Upper lobe of left lung (tissue), 6 donors: ENCODE measurements at regions not wholly inside any gene's neighbourhood (a gene's known extent, or its start where the extent isn't known, plus 50 kb on each side); places are given as distances from the start of the nearest gene placed in this dataset.
"Not testable (repeated sequence)": the region's sequence is repeated elsewhere in the genome, so short reads cannot be mapped to it uniquely, and the experiment has no call there.

Source experiments
- ATAC-seq, 2 donors: fragments of 200-7000 bp; cut with Tn5 transposase; one replicate each; pipeline ENCODE4 v1.9.1; 2022; ENCODE audit warnings: mild to moderate bottlenecking in 2 of 2, moderate library complexity in 2 of 2; ENCODE audit not compliant: low FRiP score in 2 of 2
- DNase-seq, 2 donors: peaks; one replicate each; pipeline ENCODE4 v3.0.0-alpha.2; 2019 to 2020
- H3K27ac ChIP-seq, 4 donors: fragments of 200-600 bp; sonication (generic); one replicate each; pipeline ENCODE4 v1.5.1; 2016 to 2019
- H3K27me3 ChIP-seq, 4 donors: fragments of 200-600 bp; sonication (generic); one replicate each; pipeline ENCODE4 v1.5.1; 2017 to 2019
- H3K36me3 ChIP-seq, 4 donors: fragments of 200-600 bp; sonication (generic); one replicate each; pipeline ENCODE4 v1.5.1; 2016 to 2019
- H3K4me1 ChIP-seq, 4 donors: fragments of 200-600 bp; sonication (generic); one replicate each; pipeline ENCODE4 v1.5.1; 2018 to 2019
- H3K4me3 ChIP-seq, 4 donors: fragments of 200-600 bp; sonication (generic); one replicate each; pipeline ENCODE4 v1.5.1; 2017 to 2019; ENCODE audit warnings: mild to moderate bottlenecking in 2 of 4, moderate library complexity in 1 of 4
- H3K9me3 ChIP-seq, 4 donors: fragments of 200-600 bp; sonication (generic); one replicate each; pipeline ENCODE4 v1.5.1; 2018 to 2019
- EP300 ChIP-seq, 4 donors: sonication (generic); formaldehyde crosslinking; IDR thresholded peaks; one replicate each; pipeline ENCODE4 v1.5.1; 2017; ENCODE audit warnings: antibody characterized with exemption in 4 of 4, control low read depth in 2 of 4
- POLR2A ChIP-seq, 4 donors: fragments of 450-650 bp; IDR thresholded peaks; one replicate each; pipeline ENCODE4 v1.5.1; 2016 to 2017; ENCODE audit warnings: antibody characterized with exemption in 4 of 4, mild to moderate bottlenecking in 2 of 4
- POLR2AphosphoS5 ChIP-seq, 2 donors: sonication (generic); formaldehyde crosslinking; IDR thresholded peaks; one replicate each; pipeline ENCODE4 v1.5.1; 2017; ENCODE audit warnings: antibody characterized with exemption in 2 of 2
- WGBS, 2 donors: methylation state at CpG; one replicate each; pipeline ENCODE4 v1.1.5; 2017 to 2018; 5-methylcytosine and 5-hydroxymethylcytosine counted together
- TF ChIP-seq, protein P1 (sequence below), 6 experiments: fragments of 450-650 bp in 4 of 6; fragments of 200-600 bp in 2 of 6; sonication (generic) in 2 of 6; IDR thresholded peaks; one replicate each; pipeline ENCODE4 v1.5.1; 2016 to 2019; ENCODE audit warnings: antibody characterized with exemption in 6 of 6
- donor health status: DM: no; HTN: no; CAD: no; lungs with moderate emphysema.
- donor health status: DM: no; HTN: yes; CAD: no; lungs with severe emphysema.

DNA sequence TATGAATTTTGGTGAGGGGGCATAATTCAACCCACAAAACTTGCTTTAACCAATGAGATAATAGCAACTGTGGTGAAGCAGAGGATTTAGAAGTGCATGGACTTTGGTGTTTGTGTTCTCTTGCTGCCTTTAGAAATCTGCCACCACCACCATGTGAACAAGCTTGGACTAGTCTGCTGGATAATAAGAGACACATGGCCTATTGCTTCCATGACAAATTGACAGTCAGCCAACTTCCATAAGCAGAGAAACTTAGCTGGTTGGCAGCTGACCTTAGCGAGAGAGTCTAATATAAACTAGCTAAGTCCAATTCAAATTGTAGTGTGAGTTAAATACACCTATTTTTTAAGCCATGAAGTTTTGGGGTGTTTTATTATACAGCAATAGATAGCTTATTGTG lies 482.1 kb upstream of the ANO5 start:
- WGBS, 2 donors, result 60 to 81% methylated on average over 1 of the region's 1 CpG
- Histone ChIP-seq H3K4me1 (no peaks in the 10 kb centered on the region), H3K9me3 (no peaks in the 10 kb centered on the region), H3K27ac (no peak overlapping the region), H3K27me3 (no peaks in the 10 kb centered on the region), H3K4me3 (no peak overlapping the region), H3K36me3 (no peaks in the 10 kb centered on the region)
- ATAC-seq (no peak), DNase-seq (no peak)
- TF ChIP-seq POLR2A (IDR thresholded peaks at IDR 0.05) (no peak), POLR2AphosphoS5 (IDR thresholded peaks at IDR 0.05) (no peak), EP300 (IDR thresholded peaks at IDR 0.05) (no peak)
- TF ChIP-seq, protein P1, sequence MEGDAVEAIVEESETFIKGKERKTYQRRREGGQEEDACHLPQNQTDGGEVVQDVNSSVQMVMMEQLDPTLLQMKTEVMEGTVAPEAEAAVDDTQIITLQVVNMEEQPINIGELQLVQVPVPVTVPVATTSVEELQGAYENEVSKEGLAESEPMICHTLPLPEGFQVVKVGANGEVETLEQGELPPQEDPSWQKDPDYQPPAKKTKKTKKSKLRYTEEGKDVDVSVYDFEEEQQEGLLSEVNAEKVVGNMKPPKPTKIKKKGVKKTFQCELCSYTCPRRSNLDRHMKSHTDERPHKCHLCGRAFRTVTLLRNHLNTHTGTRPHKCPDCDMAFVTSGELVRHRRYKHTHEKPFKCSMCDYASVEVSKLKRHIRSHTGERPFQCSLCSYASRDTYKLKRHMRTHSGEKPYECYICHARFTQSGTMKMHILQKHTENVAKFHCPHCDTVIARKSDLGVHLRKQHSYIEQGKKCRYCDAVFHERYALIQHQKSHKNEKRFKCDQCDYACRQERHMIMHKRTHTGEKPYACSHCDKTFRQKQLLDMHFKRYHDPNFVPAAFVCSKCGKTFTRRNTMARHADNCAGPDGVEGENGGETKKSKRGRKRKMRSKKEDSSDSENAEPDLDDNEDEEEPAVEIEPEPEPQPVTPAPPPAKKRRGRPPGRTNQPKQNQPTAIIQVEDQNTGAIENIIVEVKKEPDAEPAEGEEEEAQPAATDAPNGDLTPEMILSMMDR (IDR thresholded peaks at IDR 0.05), result no peak

DNA sequence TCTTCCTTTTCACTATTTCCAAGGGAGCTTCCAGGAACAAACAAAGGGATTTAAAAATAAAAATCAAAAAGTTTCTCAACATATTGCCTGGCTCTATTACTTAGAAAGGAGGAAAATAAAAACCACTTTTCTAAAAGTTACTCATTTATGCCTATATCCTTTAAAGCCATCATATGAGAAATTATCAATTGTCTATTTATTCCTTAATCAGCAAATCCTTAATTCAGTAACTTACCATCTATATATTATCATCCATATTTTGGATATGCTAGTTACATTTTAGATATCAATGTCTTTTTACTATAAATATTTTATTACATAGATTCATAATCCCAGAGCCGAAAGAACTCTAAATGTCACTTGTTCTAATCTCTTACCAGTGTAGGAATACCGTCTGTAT lies 481.5 kb upstream of the ANO5 start:
- Histone ChIP-seq H3K27ac (no peak overlapping the region), H3K4me1 (no peaks in the 10 kb centered on the region), H3K4me3 (no peak overlapping the region), H3K36me3 (no peaks in the 10 kb centered on the region), H3K27me3 (no peaks in the 10 kb centered on the region), H3K9me3 (no peaks in the 10 kb centered on the region)
- 76 to 83% methylated on average over 2 of the region's 2 CpGs for WGBS, 2 donors
- DNase-seq, result no peak
- no peak for ATAC-seq
- TF ChIP-seq, protein P1 (IDR thresholded peaks at IDR 0.05), result no peak
- TF ChIP-seq POLR2A (IDR thresholded peaks at IDR 0.05) (no peak), EP300 (IDR thresholded peaks at IDR 0.05) (no peak), POLR2AphosphoS5 (IDR thresholded peaks at IDR 0.05) (no peak)

DNA sequence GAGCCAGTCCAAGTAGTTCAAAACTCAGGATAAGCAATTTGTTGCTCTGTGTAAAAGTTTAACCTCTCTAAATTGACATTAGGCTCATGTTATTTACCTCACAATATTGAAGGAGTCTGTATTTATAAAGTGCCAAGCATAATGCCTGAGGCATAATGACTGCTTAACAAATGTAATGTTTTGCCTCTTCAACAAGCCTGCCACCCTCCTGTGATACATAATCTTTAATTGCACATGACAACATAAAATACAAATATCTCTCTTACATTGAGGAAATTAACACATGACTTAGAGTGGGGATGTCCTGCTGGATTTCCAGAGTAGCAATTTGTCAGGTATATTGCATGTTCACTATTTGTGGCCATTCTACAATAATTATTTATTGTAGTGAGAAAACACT lies 469.2 kb upstream of the ANO5 start:
- ATAC-seq, result no peak
- no peaks in the 10 kb centered on the region for H3K27me3 ChIP-seq
- no peaks in the 10 kb centered on the region for H3K4me1 ChIP-seq
- no peak overlapping the region for H3K27ac ChIP-seq
- no peak overlapping the region for H3K4me3 ChIP-seq
- TF ChIP-seq EP300 (IDR thresholded peaks at IDR 0.05), result no peak
- TF ChIP-seq, protein P1 (IDR thresholded peaks at IDR 0.05), result no peak
- no peak for TF ChIP-seq POLR2AphosphoS5 (IDR thresholded peaks at IDR 0.05)
- no peak for TF ChIP-seq POLR2A (IDR thresholded peaks at IDR 0.05)
- H3K9me3 ChIP-seq, result peaks cover 0 to under 1% (median 0%) of the 10 kb centered on the region in 4 donors
- DNase-seq, result no peak
- no peaks in the 10 kb centered on the region for H3K36me3 ChIP-seq

DNA sequence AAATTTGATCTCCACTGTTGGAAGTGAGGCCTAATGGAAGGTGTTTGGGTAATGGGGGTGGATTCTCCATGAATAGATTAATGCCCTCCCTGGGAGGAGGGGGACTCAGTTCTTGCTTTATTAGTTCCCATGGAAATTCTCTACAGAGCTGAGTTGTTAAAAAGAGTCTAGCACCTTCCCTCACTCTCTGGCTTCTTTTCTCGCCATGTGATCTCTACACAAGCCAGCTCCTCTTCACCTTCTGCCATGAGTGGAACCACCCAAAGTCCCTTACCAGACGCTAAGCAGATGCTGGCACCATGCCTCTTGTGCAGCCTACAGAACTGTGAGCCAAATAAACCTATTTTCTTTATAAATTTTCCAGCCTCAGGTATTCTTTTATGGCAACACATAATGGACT lies 465.8 kb upstream of the ANO5 start:
- no peak for ATAC-seq
- H3K4me3 ChIP-seq, result no peak overlapping the region
- H3K36me3 ChIP-seq, result no peaks in the 10 kb centered on the region
- no peaks in the 10 kb centered on the region for H3K4me1 ChIP-seq
- DNase-seq, result no peak
- peaks cover 0 to 12% (median 0%) of the 10 kb centered on the region in 4 donors for H3K9me3 ChIP-seq
- TF ChIP-seq POLR2A (IDR thresholded peaks at IDR 0.05) (no peak), POLR2AphosphoS5 (IDR thresholded peaks at IDR 0.05) (no peak), EP300 (IDR thresholded peaks at IDR 0.05) (no peak)
- TF ChIP-seq, protein P1 (IDR thresholded peaks at IDR 0.05), result no peak
- 72 to 87% methylated on average over 2 of the region's 2 CpGs for whole genome bisulfite sequencing, 2 donors
- H3K27ac ChIP-seq, result no peak overlapping the region
- no peaks in the 10 kb centered on the region for H3K27me3 ChIP-seq

DNA sequence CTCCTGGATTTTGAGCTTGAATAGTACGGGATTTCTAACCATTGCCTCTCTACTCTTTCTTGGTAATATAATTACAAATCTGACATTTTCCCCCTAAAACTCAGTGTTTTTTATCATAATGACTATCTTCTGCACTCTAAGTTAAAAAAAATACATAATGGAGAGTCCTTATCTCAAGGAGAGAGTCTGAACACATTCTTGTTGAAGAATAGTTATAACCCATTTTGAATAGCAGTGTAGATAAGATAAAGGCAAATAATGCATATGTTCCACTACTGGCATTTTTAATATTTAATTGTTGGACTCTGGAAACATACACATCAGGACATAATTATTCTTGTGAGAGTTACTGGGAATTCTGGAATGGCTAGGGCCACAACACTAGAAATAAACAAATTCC lies 456.5 kb upstream of the ANO5 start:
- Histone ChIP-seq H3K9me3 (peaks cover 0 to 10% (median 0%) of the 10 kb centered on the region in 4 donors), H3K4me1 (no peaks in the 10 kb centered on the region), H3K27ac (no peak overlapping the region), H3K4me3 (no peak overlapping the region), H3K27me3 (no peaks in the 10 kb centered on the region), H3K36me3 (no peaks in the 10 kb centered on the region)
- ATAC-seq, result no peak
- 77 to 78% methylated on average over 1 of the region's 1 CpG for WGBS, 2 donors
- no peak for DNase-seq
- TF ChIP-seq, protein P1 (IDR thresholded peaks at IDR 0.05), result no peak
- TF ChIP-seq EP300 (IDR thresholded peaks at IDR 0.05) (no peak), POLR2A (IDR thresholded peaks at IDR 0.05) (no peak), POLR2AphosphoS5 (IDR thresholded peaks at IDR 0.05) (no peak)

DNA sequence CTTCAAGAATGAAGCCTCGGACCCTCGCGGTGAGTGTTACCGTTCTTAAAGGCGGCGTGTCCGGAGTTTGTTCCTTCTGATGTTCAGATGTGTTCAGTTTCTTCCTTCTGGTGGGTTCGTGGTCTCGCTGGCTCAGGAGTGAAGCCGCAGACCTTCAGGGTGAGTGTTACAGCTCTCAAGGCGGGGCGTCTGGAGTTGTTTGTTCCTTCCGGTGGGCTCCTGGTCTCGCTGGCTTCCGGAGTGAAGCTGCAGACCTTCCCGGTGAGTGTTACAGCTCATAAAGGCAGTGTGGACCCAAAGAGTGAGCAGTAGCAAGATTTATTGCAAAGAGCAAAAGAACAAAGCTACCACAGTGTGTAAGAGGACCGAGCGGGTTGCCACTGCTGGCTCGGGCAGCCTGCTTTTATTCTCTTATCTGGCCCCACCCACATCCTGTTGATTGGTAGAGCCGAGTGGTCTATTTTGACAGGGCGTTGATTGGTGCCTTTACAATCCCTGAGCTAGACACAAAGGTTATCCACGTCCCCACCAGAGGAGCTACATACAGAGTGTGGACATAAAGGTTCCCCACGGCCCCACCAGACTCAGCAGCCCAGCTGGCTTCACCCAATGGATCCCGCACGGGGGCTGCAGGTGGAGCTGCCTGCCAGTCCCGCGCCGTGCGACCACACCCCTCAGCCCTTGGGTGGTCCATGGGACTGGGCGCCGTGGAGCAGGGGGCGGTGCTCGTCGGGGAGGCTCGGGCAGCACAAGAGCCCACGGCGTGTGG lies 440.2 kb upstream of the ANO5 start:
- H3K27ac ChIP-seq, H3K9me3 ChIP-seq, H3K36me3 ChIP-seq, H3K4me3 ChIP-seq, H3K4me1 ChIP-seq, H3K27me3 ChIP-seq, ATAC-seq: not testable (repeated sequence)
- DNase-seq, result peak in 1 of 2 donors; percentile 4
- WGBS, 2 donors, result 85 to 90% methylated on average over 26 to 29 of the region's 37 CpGs

DNA sequence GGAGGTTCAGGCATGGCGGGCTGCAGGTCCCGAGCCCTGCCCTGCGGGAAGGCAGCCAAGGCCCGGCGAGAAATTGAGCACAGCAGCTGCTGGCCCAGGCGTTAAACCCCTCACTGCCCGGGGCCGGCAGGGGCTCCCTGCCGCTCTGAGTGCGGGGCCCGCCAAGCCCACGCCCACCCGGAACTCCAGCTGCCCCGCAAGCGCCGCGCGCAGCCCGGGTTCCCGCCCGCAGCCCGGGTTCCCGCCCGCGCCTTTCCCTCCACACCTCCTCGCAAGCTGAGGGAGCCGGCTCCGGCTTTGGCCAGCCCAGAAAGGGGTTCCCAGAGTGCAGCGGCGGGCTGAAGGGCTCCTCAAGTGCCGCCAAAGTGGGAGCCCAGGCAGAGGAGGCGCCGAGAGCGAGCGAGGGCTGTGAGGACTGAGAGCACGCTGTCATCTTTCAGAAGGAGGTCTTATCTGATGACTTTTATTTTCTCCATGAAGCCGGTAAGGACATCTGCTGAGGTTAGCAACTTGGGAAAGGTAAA lies 439.6 kb upstream of the ANO5 start:
- H3K4me1 ChIP-seq, H3K27me3 ChIP-seq, ATAC-seq, H3K27ac ChIP-seq, H3K4me3 ChIP-seq, H3K36me3 ChIP-seq, H3K9me3 ChIP-seq: not testable (repeated sequence)
- DNase-seq, result peak in 1 of 2 donors; percentile 68
- 87 to 96% methylated on average over 9 to 10 of the region's 37 CpGs for WGBS, 2 donors
